Activated CD8-positive, alpha-beta T cell treated with anti-CD3 and anti-CD28 coated beads, Interleukin-2, amount 10 ng/mL, durations not matched to agents 7 days and 5 days (primary cell): ENCODE measurements at regions not wholly inside any gene's neighbourhood (a gene's known extent, or its start where the extent isn't known, plus 50 kb on each side); places are given as distances from the start of the nearest gene placed in this dataset.
"Not testable (repeated sequence)": the region's sequence is repeated elsewhere in the genome, so short reads cannot be mapped to it uniquely, and the experiment has no call there.

Source experiments
- ATAC-seq: fragments of 150-1000 bp; cut with Tn5 transposase; one replicate; pipeline ENCODE4 v1.10.0; 2021; ENCODE audit warnings: moderate library complexity
- CTCF ChIA-PET: fragments of 350-600 bp; sonication (Branson Sonifier 250); formaldehyde crosslinking; loops from one replicate; lab custom pipeline; 2021; ENCODE audit warnings: antibody characterized with exemption; lab: Charles Lee
- POLR2A ChIA-PET: fragments of 350-600 bp; sonication (Branson Sonifier 250); formaldehyde crosslinking; loops from one replicate; lab custom pipeline; 2021; ENCODE audit warnings: antibody characterized with exemption; lab: Charles Lee
- DNase-seq: peaks from one replicate; pipeline ENCODE4 v3.0.0-alpha.2; 2020
- H3K27ac Mint-ChIP-seq: one replicate; pipeline ENCODE4 v1.8.0; 2021; ENCODE audit warnings: mild to moderate bottlenecking, mixed read lengths
- H3K27me3 Mint-ChIP-seq: one replicate; pipeline ENCODE4 v1.8.0; 2021; ENCODE audit warnings: low read depth, mixed read lengths
- H3K36me3 Mint-ChIP-seq: one replicate; pipeline ENCODE4 v1.8.0; 2021; ENCODE audit warnings: low read depth, mixed read lengths
- H3K4me1 Mint-ChIP-seq: one replicate; pipeline ENCODE4 v1.8.0; 2021; ENCODE audit warnings: low read depth, mixed read lengths
- H3K4me3 Mint-ChIP-seq: one replicate; pipeline ENCODE4 v1.8.0; 2021; ENCODE audit warnings: mild to moderate bottlenecking, mixed read lengths
- H3K9me3 Mint-ChIP-seq: one replicate; pipeline ENCODE4 v1.8.0; 2022; ENCODE audit warnings: mixed read lengths; ENCODE audit not compliant: insufficient read depth

GRCh38 chr4:32930700-32931099 is 2210.5 kb downstream of the PCDH7 start:
- ChIA-PET CTCF (no interaction called here), POLR2A (no interaction called here)
- Mint-ChIP-seq H3K4me1 (no peaks in the 10 kb centered on the region), H3K27ac (no peak overlapping the region), H3K36me3 (no peaks in the 10 kb centered on the region), H3K9me3 (no peaks in the 10 kb centered on the region), H3K27me3 (no peaks in the 10 kb centered on the region), H3K4me3 (no peak overlapping the region)
- no peak for DNase-seq
- no peak for ATAC-seq

GRCh38 chr4:32931475-32931874 is 2211.3 kb downstream of the PCDH7 start:
- Mint-ChIP-seq H3K36me3 (no peaks in the 10 kb centered on the region), H3K27me3 (no peaks in the 10 kb centered on the region), H3K4me1 (no peaks in the 10 kb centered on the region), H3K4me3 (no peak overlapping the region), H3K9me3 (no peaks in the 10 kb centered on the region), H3K27ac (no peak overlapping the region)
- ChIA-PET CTCF (no interaction called here), POLR2A (no interaction called here)
- ATAC-seq = no peak
- no peak for DNase-seq

- Mint-ChIP-seq H3K9me3 (no peaks in the 10 kb centered on the region), H3K4me3 (no peak overlapping the region), H3K36me3 (no peaks in the 10 kb centered on the region), H3K4me1 (no peaks in the 10 kb centered on the region), H3K27me3 (no peaks in the 10 kb centered on the region), H3K27ac (no peak overlapping the region)
- ATAC-seq (no peak), DNase-seq (no peak)
- CTCF ChIA-PET = no interaction called here
- POLR2A ChIA-PET = no interaction called here
These were observed 2212.0 kb downstream of the PCDH7 start for GRCh38 chr4:32932156-32932555.

GRCh38 chr4:32939222-32939621 is 2219.1 kb downstream of the PCDH7 start:
- H3K4me3 Mint-ChIP-seq, DNase-seq, H3K4me1 Mint-ChIP-seq, CTCF ChIA-PET, H3K27ac Mint-ChIP-seq, H3K36me3 Mint-ChIP-seq, H3K9me3 Mint-ChIP-seq, H3K27me3 Mint-ChIP-seq, POLR2A ChIA-PET, ATAC-seq: not testable (repeated sequence)

GRCh38 chr4:32950866-32951265 is 2230.7 kb downstream of the PCDH7 start:
- Mint-ChIP-seq H3K27me3 (no peaks in the 10 kb centered on the region), H3K9me3 (peaks cover 22% of the 10 kb centered on the region), H3K27ac (no peak overlapping the region), H3K36me3 (no peaks in the 10 kb centered on the region), H3K4me3 (no peak overlapping the region), H3K4me1 (no peaks in the 10 kb centered on the region)
- no peak for DNase-seq
- no peak for ATAC-seq
- ChIA-PET POLR2A (no interaction called here), CTCF (no interaction called here)

GRCh38 chr4:32958586-32958985 is 2238.4 kb downstream of the PCDH7 start:
- POLR2A ChIA-PET = no interaction called here
- DNase-seq (no peak), ATAC-seq (no peak)
- no peak overlapping the region for H3K27ac Mint-ChIP-seq
- H3K36me3 Mint-ChIP-seq = no peaks in the 10 kb centered on the region
- no peaks in the 10 kb centered on the region for H3K27me3 Mint-ChIP-seq
- H3K4me1 Mint-ChIP-seq = no peaks in the 10 kb centered on the region
- CTCF ChIA-PET = no interaction called here
- H3K9me3 Mint-ChIP-seq = peaks cover 10% of the 10 kb centered on the region
- H3K4me3 Mint-ChIP-seq = no peak overlapping the region

GRCh38 chr4:32962100-32962499 is 2241.9 kb downstream of the PCDH7 start:
- POLR2A ChIA-PET = no interaction called here
- H3K4me1 Mint-ChIP-seq = no peaks in the 10 kb centered on the region
- H3K27ac Mint-ChIP-seq = no peak overlapping the region
- H3K4me3 Mint-ChIP-seq = no peak overlapping the region
- no peaks in the 10 kb centered on the region for H3K9me3 Mint-ChIP-seq
- ATAC-seq = no peak
- DNase-seq = no peak
- H3K27me3 Mint-ChIP-seq = no peaks in the 10 kb centered on the region
- CTCF ChIA-PET = no interaction called here
- H3K36me3 Mint-ChIP-seq = no peaks in the 10 kb centered on the region

- Mint-ChIP-seq H3K36me3 (no peaks in the 10 kb centered on the region), H3K27ac (no peak overlapping the region), H3K4me1 (no peaks in the 10 kb centered on the region), H3K9me3 (peaks cover 24% of the 10 kb centered on the region), H3K27me3 (no peaks in the 10 kb centered on the region), H3K4me3 (no peak overlapping the region)
- ChIA-PET CTCF (no interaction called here), POLR2A (no interaction called here)
- ATAC-seq (no peak), DNase-seq (no peak)
These were observed 2265.1 kb downstream of the PCDH7 start for GRCh38 chr4:32985256-32985655.

- no peaks in the 10 kb centered on the region for H3K4me1 Mint-ChIP-seq
- H3K9me3 Mint-ChIP-seq = peaks cover 16% of the 10 kb centered on the region
- POLR2A ChIA-PET = no interaction called here
- ATAC-seq (no peak), DNase-seq (no peak)
- CTCF ChIA-PET = no interaction called here
- no peaks in the 10 kb centered on the region for H3K36me3 Mint-ChIP-seq
- H3K4me3 Mint-ChIP-seq = no peak overlapping the region
- no peaks in the 10 kb centered on the region for H3K27me3 Mint-ChIP-seq
- no peak overlapping the region for H3K27ac Mint-ChIP-seq
These were observed 2266.1 kb downstream of the PCDH7 start for GRCh38 chr4:32986236-32986635.

GRCh38 chr4:32987111-32987510 is 2266.9 kb downstream of the PCDH7 start:
- ATAC-seq (no peak), DNase-seq (no peak)
- no peaks in the 10 kb centered on the region for H3K27me3 Mint-ChIP-seq
- no peaks in the 10 kb centered on the region for H3K4me1 Mint-ChIP-seq
- H3K27ac Mint-ChIP-seq = no peak overlapping the region
- CTCF ChIA-PET = no interaction called here
- POLR2A ChIA-PET = no interaction called here
- H3K4me3 Mint-ChIP-seq = no peak overlapping the region
- H3K9me3 Mint-ChIP-seq = peaks cover 11% of the 10 kb centered on the region
- H3K36me3 Mint-ChIP-seq = no peaks in the 10 kb centered on the region

GRCh38 chr4:32988165-32988811 is 2268.1 kb downstream of the PCDH7 start:
- POLR2A ChIA-PET = no interaction called here
- no peak overlapping the region for H3K4me3 Mint-ChIP-seq
- no peak for DNase-seq
- H3K36me3 Mint-ChIP-seq = no peaks in the 10 kb centered on the region
- no peak overlapping the region for H3K27ac Mint-ChIP-seq
- CTCF ChIA-PET = no interaction called here
- no peak for ATAC-seq
- H3K27me3 Mint-ChIP-seq = no peaks in the 10 kb centered on the region
- H3K9me3 Mint-ChIP-seq = peaks cover 11% of the 10 kb centered on the region
- H3K4me1 Mint-ChIP-seq = no peaks in the 10 kb centered on the region

GRCh38 chr4:32991663-32992062 is 2271.5 kb downstream of the PCDH7 start:
- Mint-ChIP-seq H3K27ac (no peak overlapping the region), H3K4me1 (no peaks in the 10 kb centered on the region), H3K4me3 (no peak overlapping the region), H3K27me3 (no peaks in the 10 kb centered on the region), H3K9me3 (no peaks in the 10 kb centered on the region), H3K36me3 (no peaks in the 10 kb centered on the region)
- ChIA-PET POLR2A (no interaction called here), CTCF (no interaction called here)
- DNase-seq (no peak), ATAC-seq (no peak)
